ENCODE measurements at regions not wholly inside any gene's neighbourhood (a gene's known extent, or its start where the extent isn't known, plus 50 kb on each side); places are given as distances from the start of the nearest gene placed in this dataset.

GRCh38 chr5:155872629-155873220 is 454.2 kb upstream of the SGCD start:
- no peak for TF ChIP-seq CTCF (IDR thresholded peaks at IDR 0.05; ENCODE audit: borderline replicate concordance, insufficient read depth, low read depth, low read length)

GRCh38 chr5:155878991-155879575 is 447.9 kb upstream of the SGCD start:
- no peak overlapping the region for H3K4me3 ChIP-seq (ENCODE audit: low read depth, low read length)
- TF ChIP-seq CTCF (IDR thresholded peaks at IDR 0.05; ENCODE audit: borderline replicate concordance, insufficient read depth, low read depth, low read length) = no peak

More at GRCh38 chr5:155872629-155873220, 454.2 kb upstream of the SGCD start:
- no peak overlapping the region for H3K4me3 ChIP-seq (ENCODE audit: low read depth, low read length)

- no peak overlapping the region for H3K4me3 ChIP-seq (ENCODE audit: low read depth, low read length)
- TF ChIP-seq CTCF (IDR thresholded peaks at IDR 0.05; ENCODE audit: borderline replicate concordance, insufficient read depth, low read depth, low read length) = no peak
These were observed 442.9 kb upstream of the SGCD start for GRCh38 chr5:155884041-155884440.

GRCh38 chr5:155885199-155885598 is 441.8 kb upstream of the SGCD start:
- TF ChIP-seq CTCF (IDR thresholded peaks at IDR 0.05; ENCODE audit: borderline replicate concordance, insufficient read depth, low read depth, low read length) = no peak
- H3K4me3 ChIP-seq (ENCODE audit: low read depth, low read length) = no peak overlapping the region

GRCh38 chr5:155886311-155887031 is 440.5 kb upstream of the SGCD start:
- TF ChIP-seq CTCF (IDR thresholded peaks at IDR 0.05; ENCODE audit: borderline replicate concordance, insufficient read depth, low read depth, low read length) = no peak
- H3K4me3 ChIP-seq (ENCODE audit: low read depth, low read length) = no peak overlapping the region

GRCh38 chr5:155895484-155895883 is 431.5 kb upstream of the SGCD start:
- no peak overlapping the region for H3K4me3 ChIP-seq (ENCODE audit: low read depth, low read length)
- no peak for TF ChIP-seq CTCF (IDR thresholded peaks at IDR 0.05; ENCODE audit: borderline replicate concordance, insufficient read depth, low read depth, low read length)

GRCh38 chr5:155897761-155898160 is 429.2 kb upstream of the SGCD start:
- H3K4me3 ChIP-seq (ENCODE audit: low read depth, low read length) = no peak overlapping the region
- no peak for TF ChIP-seq CTCF (IDR thresholded peaks at IDR 0.05; ENCODE audit: borderline replicate concordance, insufficient read depth, low read depth, low read length)

All from GM12875 (cell line).